ENCODE measurements at regions not wholly inside any gene's neighbourhood (a gene's known extent, or its start where the extent isn't known, plus 50 kb on each side); places are given as distances from the start of the nearest gene placed in this dataset.

- DNase-seq (no peak), ATAC-seq (ENCODE audit: low read depth) (no peak)
- intact Hi-C loops (cut with micrococcal nuclease) = no loop called here
- no peaks in the 10 kb centered on the region for H3K4me1 Mint-ChIP-seq
- no peaks in the 10 kb centered on the region for H3K36me3 Mint-ChIP-seq (ENCODE audit: low read depth)
- CTCF ChIA-PET = no interaction called here
- POLR2A ChIA-PET = no interaction called here
- H3K27me3 Mint-ChIP-seq = no peaks in the 10 kb centered on the region
- TF ChIP-seq CTCF (IDR thresholded peaks at IDR 0.05) = no peak
- H3K4me3 Mint-ChIP-seq = no peak overlapping the region
- H3K27ac Mint-ChIP-seq = no peak overlapping the region
- H3K9me3 Mint-ChIP-seq = peaks cover 4% of the 10 kb centered on the region
Measured at GRCh38 chr6:153392156-153392555, 261.1 kb upstream of the RGS17 start.

- DNase-seq (no peak), ATAC-seq (ENCODE audit: low read depth) (no peak)
- intact Hi-C loops (cut with micrococcal nuclease) = no loop called here
- TF ChIP-seq CTCF (IDR thresholded peaks at IDR 0.05) = no peak
- no peaks in the 10 kb centered on the region for H3K9me3 Mint-ChIP-seq
- CTCF ChIA-PET = no interaction called here
- H3K4me1 Mint-ChIP-seq = no peaks in the 10 kb centered on the region
- no peaks in the 10 kb centered on the region for H3K36me3 Mint-ChIP-seq (ENCODE audit: low read depth)
- POLR2A ChIA-PET = no interaction called here
- no peaks in the 10 kb centered on the region for H3K27me3 Mint-ChIP-seq
- H3K4me3 Mint-ChIP-seq = no peak overlapping the region
- no peak overlapping the region for H3K27ac Mint-ChIP-seq
Measured at GRCh38 chr6:153373869-153374268, 242.8 kb upstream of the RGS17 start.

GRCh38 chr6:153368131-153368530, 237.0 kb upstream of the RGS17 start:
- ATAC-seq (ENCODE audit: low read depth) = no peak
- Mint-ChIP-seq H3K27ac (no peak overlapping the region), H3K9me3 (peaks cover 1% of the 10 kb centered on the region), H3K4me3 (no peak overlapping the region), H3K27me3 (no peaks in the 10 kb centered on the region), H3K36me3 (ENCODE audit: low read depth) (no peaks in the 10 kb centered on the region), H3K4me1 (no peaks in the 10 kb centered on the region)
- POLR2A ChIA-PET = no interaction called here
- CTCF ChIA-PET = no interaction called here
- intact Hi-C loops (cut with micrococcal nuclease) = no loop called here
- TF ChIP-seq CTCF (IDR thresholded peaks at IDR 0.05) = no peak
- DNase-seq = no peak

GRCh38 chr6:153367021-153367420, 235.9 kb upstream of the RGS17 start:
- Mint-ChIP-seq H3K4me3 (no peak overlapping the region), H3K36me3 (ENCODE audit: low read depth) (no peaks in the 10 kb centered on the region), H3K4me1 (no peaks in the 10 kb centered on the region), H3K27ac (no peak overlapping the region), H3K9me3 (peaks cover 7% of the 10 kb centered on the region), H3K27me3 (no peaks in the 10 kb centered on the region)
- no peak for DNase-seq
- POLR2A ChIA-PET = no interaction called here
- intact Hi-C loops (cut with micrococcal nuclease) = no loop called here
- ATAC-seq (ENCODE audit: low read depth) = no peak
- no peak for TF ChIP-seq CTCF (IDR thresholded peaks at IDR 0.05)
- CTCF ChIA-PET = no interaction called here

GRCh38 chr6:153357391-153357790, 226.3 kb upstream of the RGS17 start:
- ChIA-PET POLR2A (no interaction called here), CTCF (no interaction called here)
- H3K36me3 Mint-ChIP-seq (ENCODE audit: low read depth) = no peaks in the 10 kb centered on the region
- TF ChIP-seq CTCF (IDR thresholded peaks at IDR 0.05) = no peak
- no peak for DNase-seq
- H3K27ac Mint-ChIP-seq = no peak overlapping the region
- H3K27me3 Mint-ChIP-seq = no peaks in the 10 kb centered on the region
- no peak for ATAC-seq (ENCODE audit: low read depth)
- intact Hi-C loops (cut with micrococcal nuclease) = no loop called here
- peaks cover 3% of the 10 kb centered on the region for H3K9me3 Mint-ChIP-seq
- no peaks in the 10 kb centered on the region for H3K4me1 Mint-ChIP-seq
- no peak overlapping the region for H3K4me3 Mint-ChIP-seq
